GM23248 (cell line): ENCODE measurements at regions not wholly inside any gene's neighbourhood (a gene's known extent, or its start where the extent isn't known, plus 50 kb on each side); places are given as distances from the start of the nearest gene placed in this dataset.

Experiments
- DNase-seq: peaks from one replicate; pipeline ENCODE4 v3.0.0-alpha.2; 2015
- H2AFZ ChIP-seq: fragments of 200-600 bp; sonication (generic); 2 replicates; pipeline ENCODE4 v1.6.1; 2016; ENCODE audit warnings: antibody characterized with exemption
- H3F3A ChIP-seq: fragments of 200-600 bp; sonication (generic); 2 replicates; pipeline ENCODE4 v1.6.1; 2016; ENCODE audit warnings: mild to moderate bottlenecking, antibody characterized with exemption, mixed run types; ENCODE audit not compliant: insufficient read depth
- H3K27ac ChIP-seq: fragments of 200-600 bp; sonication (generic); 2 replicates; pipeline ENCODE4 v1.5.1; 2016; ENCODE audit warnings: mild to moderate bottlenecking
- H3K27me3 ChIP-seq: fragments of 200-600 bp; sonication (generic); replicated peaks from 2 replicates; pipeline ENCODE4 v1.6.1; 2016; ENCODE audit warnings: mild to moderate bottlenecking; ENCODE audit not compliant: insufficient read depth
- H3K36me3 ChIP-seq: fragments of 200-600 bp; sonication (generic); 2 replicates; pipeline ENCODE4 v1.6.1; 2016; ENCODE audit warnings: low read depth, mild to moderate bottlenecking
- H3K4me1 ChIP-seq: fragments of 200-600 bp; sonication (generic); 2 replicates; pipeline ENCODE4 v1.6.1; 2016; ENCODE audit warnings: mild to moderate bottlenecking; ENCODE audit not compliant: insufficient read depth
- H3K4me2 ChIP-seq: fragments of 200-600 bp; sonication (generic); one replicate; pipeline ENCODE4 v1.6.1; 2016; ENCODE audit warnings: mild to moderate bottlenecking; ENCODE audit not compliant: unreplicated experiment
- H3K4me3 ChIP-seq: fragments of 200-600 bp; sonication (generic); 2 replicates; pipeline ENCODE4 v1.5.1; 2016; ENCODE audit warnings: mild to moderate bottlenecking
- H3K79me2 ChIP-seq: fragments of 200-600 bp; sonication (generic); 2 replicates; pipeline ENCODE4 v1.6.1; 2016; ENCODE audit warnings: mild to moderate bottlenecking; ENCODE audit not compliant: insufficient read depth
- H3K9ac ChIP-seq: fragments of 200-600 bp; sonication (generic); 2 replicates; pipeline ENCODE4 v1.6.1; 2016; ENCODE audit warnings: mild to moderate bottlenecking
- H3K9me2 ChIP-seq: fragments of 200-600 bp; sonication (generic); 2 replicates; pipeline ENCODE4 v1.6.1; 2016; ENCODE audit warnings: mixed run types, mild to moderate bottlenecking, moderate library complexity; ENCODE audit not compliant: insufficient read depth
- H3K9me3 ChIP-seq: fragments of 200-600 bp; sonication (generic); one replicate; pipeline ENCODE4 v1.6.1; 2017; ENCODE audit warnings: low read depth
- H4K20me1 ChIP-seq: fragments of 200-600 bp; sonication (generic); 2 replicates; pipeline ENCODE4 v1.6.0; 2016; ENCODE audit not compliant: insufficient read depth
- EZH2 ChIP-seq: fragments of 200-600 bp; sonication (generic); IDR thresholded peaks from 2 replicates; pipeline ENCODE4 v1.6.1; 2018; ENCODE audit warnings: antibody characterized with exemption, mild to moderate bottlenecking; ENCODE audit not compliant: insufficient read depth, poor library complexity, severe bottlenecking
- EZH2phosphoT487 ChIP-seq: fragments of 200-600 bp; sonication (generic); IDR thresholded peaks from 2 replicates; pipeline ENCODE4 v1.6.1; 2018; ENCODE audit warnings: antibody characterized with exemption, moderate library complexity, mild to moderate bottlenecking, low read depth; ENCODE audit not compliant: insufficient read depth
- WGBS, 2 experiments: methylation state at CpG; one replicate each; pipeline ENCODE4 v1.1.6; 2015 to 2017; ENCODE audit warnings: low lambda C conversion rate in 2 of 2, low coverage in 1 of 2; ENCODE audit errors: missing lambda C conversion rate in 2 of 2; 5-methylcytosine and 5-hydroxymethylcytosine counted together
- in situ Hi-C: fragments of 300-500 bp; cut with MboI; formaldehyde crosslinking; loops from 2 replicates; pipeline ENCODE4 v1.15.0; 2020

DNA sequence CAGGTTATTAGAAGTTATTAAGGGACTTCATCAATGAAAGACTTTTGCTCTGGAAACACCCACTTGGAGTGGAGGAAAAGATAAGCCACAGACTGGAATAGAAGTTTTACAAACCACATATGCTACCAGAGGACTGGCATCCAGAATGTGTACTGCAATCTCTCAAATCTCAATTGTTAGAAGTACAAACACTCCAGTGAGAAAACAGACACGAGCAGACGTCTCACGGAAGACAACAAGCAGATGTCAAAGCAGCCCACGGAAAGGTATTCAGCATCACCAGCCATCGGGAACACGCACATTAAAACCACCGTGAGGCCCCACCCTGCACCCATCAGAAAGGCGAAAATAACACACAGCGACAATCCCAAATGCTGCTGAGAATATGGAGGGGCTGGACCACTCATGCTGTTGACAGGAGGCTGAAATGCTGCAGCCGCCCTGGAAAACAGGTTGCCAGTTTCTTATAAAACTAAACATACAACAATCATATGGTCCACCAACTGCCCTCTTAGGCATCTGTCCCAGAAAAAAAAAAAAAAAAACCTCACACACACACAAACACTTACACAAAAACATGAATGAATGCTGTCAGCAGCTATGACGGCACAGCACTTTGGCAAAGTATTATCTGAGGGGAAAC lies 131.9 kb upstream of the SFSWAP start:
- H3K9ac ChIP-seq = no peak overlapping the region
- no peaks in the 10 kb centered on the region for H3K9me3 ChIP-seq
- H3K27me3 ChIP-seq = no peaks in the 10 kb centered on the region; the same call in 1 of the 2 replicates
- H3K4me2 ChIP-seq = no peak overlapping the region
- no peaks in the 10 kb centered on the region for H3K36me3 ChIP-seq
- H2AFZ ChIP-seq = no peak overlapping the region
- H3F3A ChIP-seq = no peaks in the 10 kb centered on the region
- no peaks in the 10 kb centered on the region for H3K4me1 ChIP-seq
- in situ Hi-C loops = no loop called here
- DNase-seq = no peak
- no peak overlapping the region for H3K27ac ChIP-seq
- H3K4me3 ChIP-seq = no peak overlapping the region
- H3K9me2 ChIP-seq = no peaks in the 10 kb centered on the region
- no peaks in the 10 kb centered on the region for H3K79me2 ChIP-seq
- WGBS, 2 experiments = 12 to 16% methylated on average over 11 of the region's 11 CpGs
- TF ChIP-seq EZH2 (no peak), EZH2phosphoT487 (no peak)
- H4K20me1 ChIP-seq = no peaks in the 10 kb centered on the region

DNA sequence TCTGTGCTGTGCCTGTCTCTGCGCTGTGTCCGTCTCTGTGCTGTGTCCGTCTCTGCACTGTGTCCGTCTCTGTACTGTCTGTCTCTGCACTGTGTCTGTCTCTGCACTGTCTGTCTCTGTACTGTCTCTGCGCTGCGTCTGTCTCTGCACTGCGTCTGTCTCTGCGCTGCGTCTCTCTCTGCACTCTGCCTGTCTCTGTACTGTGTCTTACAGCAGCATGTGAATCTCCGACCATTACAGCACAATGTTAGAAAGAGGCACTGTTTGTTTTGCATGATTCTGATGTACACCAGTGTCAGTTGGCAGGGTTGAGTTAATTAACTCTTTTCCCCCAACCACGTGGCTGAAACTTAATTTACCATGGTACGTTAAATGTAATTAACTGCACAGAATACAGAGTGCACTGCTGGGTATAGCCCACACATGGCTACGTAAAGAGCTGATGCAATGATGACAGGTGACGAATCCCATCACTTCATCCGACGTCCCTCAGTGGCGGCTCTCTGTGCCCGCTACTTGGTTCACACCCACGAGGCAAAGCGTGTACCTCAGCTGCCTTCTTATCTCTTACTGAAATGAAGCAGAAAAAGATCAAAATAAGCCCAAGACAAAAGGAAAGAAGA lies 127.7 kb upstream of the SFSWAP start:
- no peak overlapping the region for H3K9ac ChIP-seq
- no peaks in the 10 kb centered on the region for H3K9me2 ChIP-seq
- 52 to 58% methylated on average over 20 of the region's 20 CpGs for WGBS, 2 experiments
- H2AFZ ChIP-seq = no peak overlapping the region
- H3K4me3 ChIP-seq = no peak overlapping the region
- DNase-seq = no peak
- in situ Hi-C loops = no loop called here
- no peaks in the 10 kb centered on the region for H4K20me1 ChIP-seq
- H3K27ac ChIP-seq = no peak overlapping the region
- H3F3A ChIP-seq = no peaks in the 10 kb centered on the region
- H3K79me2 ChIP-seq = no peaks in the 10 kb centered on the region
- no peaks in the 10 kb centered on the region for H3K36me3 ChIP-seq
- TF ChIP-seq EZH2phosphoT487 (no peak), EZH2 (no peak)
- no peaks in the 10 kb centered on the region for H3K27me3 ChIP-seq
- H3K9me3 ChIP-seq = no peaks in the 10 kb centered on the region
- H3K4me1 ChIP-seq = no peaks in the 10 kb centered on the region
- H3K4me2 ChIP-seq = no peak overlapping the region

DNA sequence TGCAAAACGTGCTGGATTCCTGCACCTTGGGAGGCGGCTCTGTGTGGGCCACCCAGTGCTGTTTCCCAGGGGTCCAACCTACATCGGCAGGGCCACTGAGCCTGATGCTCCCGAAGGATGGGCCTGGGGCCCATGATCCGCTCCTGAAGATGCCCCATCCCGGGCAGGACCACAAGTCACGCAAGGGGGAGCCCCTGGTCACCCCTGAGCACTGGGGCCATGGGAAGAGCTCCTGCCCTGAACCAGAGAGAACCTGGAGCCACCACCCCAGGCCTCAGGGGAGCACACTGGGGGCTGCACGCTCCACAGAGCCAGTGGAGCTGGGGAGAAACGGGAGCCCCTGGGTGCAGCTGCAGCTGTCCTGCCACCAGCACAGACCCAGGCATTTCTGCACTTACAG lies 124.6 kb upstream of the SFSWAP start:
- Histone ChIP-seq H3F3A (no peaks in the 10 kb centered on the region), H3K4me1 (no peaks in the 10 kb centered on the region), H3K9me2 (no peaks in the 10 kb centered on the region), H3K27ac (no peak overlapping the region), H3K9me3 (no peaks in the 10 kb centered on the region), H4K20me1 (no peaks in the 10 kb centered on the region), H3K36me3 (no peaks in the 10 kb centered on the region), H3K9ac (no peak overlapping the region), H3K79me2 (no peaks in the 10 kb centered on the region), H3K4me2 (no peak overlapping the region), H3K27me3 (no peaks in the 10 kb centered on the region), H2AFZ (no peak overlapping the region), H3K4me3 (no peak overlapping the region)
- 35 to 36% methylated on average over 8 to 9 of the region's 9 CpGs for WGBS, 2 experiments
- in situ Hi-C loops = no loop called here
- TF ChIP-seq EZH2phosphoT487 = no peak
- no peak for TF ChIP-seq EZH2
- no peak for DNase-seq

DNA sequence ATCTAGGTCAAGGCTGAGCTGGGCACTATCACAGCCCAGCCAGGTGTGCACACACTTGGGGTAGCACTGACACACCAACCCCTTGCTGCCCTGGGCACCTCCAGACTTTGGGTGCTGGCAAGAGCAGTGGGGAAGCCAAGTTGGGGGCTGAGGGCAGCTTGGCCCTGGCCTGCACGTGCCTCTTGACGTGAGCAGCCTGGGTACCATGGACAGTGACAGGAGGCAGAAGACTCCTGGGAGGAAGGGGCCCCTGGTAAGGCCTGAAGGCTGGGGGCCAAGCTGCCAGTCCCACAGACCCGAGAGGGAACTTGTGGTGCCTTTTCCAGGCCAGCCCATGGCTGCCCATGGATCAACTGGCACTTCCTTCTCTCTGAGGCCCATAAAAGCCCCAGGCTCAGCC lies 124.1 kb upstream of the SFSWAP start:
- Histone ChIP-seq H3K79me2 (no peaks in the 10 kb centered on the region), H2AFZ (no peak overlapping the region), H3K27ac (no peak overlapping the region), H3K4me3 (no peak overlapping the region), H3K27me3 (no peaks in the 10 kb centered on the region), H3K9ac (no peak overlapping the region), H4K20me1 (no peaks in the 10 kb centered on the region), H3K4me1 (no peaks in the 10 kb centered on the region), H3K4me2 (no peak overlapping the region), H3K9me2 (no peaks in the 10 kb centered on the region), H3F3A (no peaks in the 10 kb centered on the region), H3K9me3 (no peaks in the 10 kb centered on the region), H3K36me3 (no peaks in the 10 kb centered on the region)
- TF ChIP-seq EZH2 (no peak), EZH2phosphoT487 (no peak)
- DNase-seq = no peak
- in situ Hi-C loops = no loop called here
- WGBS, 2 experiments = 26 to 35% methylated on average over 3 of the region's 3 CpGs
